Fibroblast of skin of right quadriceps (primary cell): ENCODE measurements at regions not wholly inside any gene's neighbourhood (a gene's known extent, or its start where the extent isn't known, plus 50 kb on each side); places are given as distances from the start of the nearest gene placed in this dataset.

Experiments
- DNase-seq: peaks from one replicate; pipeline ENCODE4 v3.0.0-alpha.2; 2013

DNA sequence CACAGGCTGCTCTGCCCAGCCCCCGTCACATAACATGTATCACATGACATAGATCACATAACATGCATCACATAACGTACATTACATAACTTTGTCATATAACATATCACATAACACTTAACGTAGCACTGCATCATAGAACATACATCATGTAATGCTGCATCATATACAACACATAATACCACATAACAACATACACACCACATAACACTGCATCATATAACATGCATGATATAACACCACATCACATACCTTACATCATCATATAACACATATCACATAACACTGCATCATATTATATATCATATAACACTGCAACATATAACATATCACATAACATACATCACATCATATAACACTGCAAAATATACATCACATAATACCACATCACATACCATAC, 83.8 kb downstream of the AXIN2 start:
- DNase-seq: no peak

DNA sequence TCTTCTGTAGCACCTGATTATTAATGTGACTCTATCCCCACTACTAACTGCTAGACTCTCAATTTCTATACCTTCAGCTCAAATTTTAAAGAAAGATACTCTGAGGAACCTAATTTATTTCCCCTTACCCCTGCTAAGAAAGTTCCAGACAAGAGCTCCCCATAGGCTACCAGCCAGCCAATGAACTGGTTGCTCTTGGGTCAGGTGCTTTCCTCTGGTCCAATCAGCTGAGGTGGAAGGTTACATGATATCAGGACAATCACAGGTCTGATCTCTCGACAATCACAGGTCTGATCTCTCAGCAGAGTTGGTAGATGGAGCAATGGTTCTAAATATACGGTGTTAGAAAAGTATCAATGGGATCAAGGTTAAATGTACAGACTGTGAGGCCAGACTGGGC, 86.8 kb downstream of the AXIN2 start:
- no peak for DNase-seq

DNA sequence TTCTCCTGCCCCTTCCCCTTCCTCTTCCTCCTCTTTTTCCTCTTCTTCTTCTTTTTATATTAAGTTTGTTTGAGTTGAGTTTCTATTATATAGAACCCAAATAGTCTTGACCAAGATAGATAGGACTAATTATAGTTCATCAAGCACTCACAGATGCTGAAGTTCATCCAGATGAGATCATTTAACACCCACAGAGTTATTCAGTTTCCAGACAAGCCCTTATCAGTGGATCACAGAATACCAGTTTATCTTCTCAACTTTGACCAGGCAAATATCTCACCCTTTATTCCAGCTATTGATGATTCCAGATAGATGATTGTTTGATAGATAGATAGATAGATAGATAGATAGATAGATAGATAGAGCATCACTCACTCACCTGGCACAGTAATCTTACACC, 87.5 kb downstream of the AXIN2 start:
- DNase-seq: no peak

DNA sequence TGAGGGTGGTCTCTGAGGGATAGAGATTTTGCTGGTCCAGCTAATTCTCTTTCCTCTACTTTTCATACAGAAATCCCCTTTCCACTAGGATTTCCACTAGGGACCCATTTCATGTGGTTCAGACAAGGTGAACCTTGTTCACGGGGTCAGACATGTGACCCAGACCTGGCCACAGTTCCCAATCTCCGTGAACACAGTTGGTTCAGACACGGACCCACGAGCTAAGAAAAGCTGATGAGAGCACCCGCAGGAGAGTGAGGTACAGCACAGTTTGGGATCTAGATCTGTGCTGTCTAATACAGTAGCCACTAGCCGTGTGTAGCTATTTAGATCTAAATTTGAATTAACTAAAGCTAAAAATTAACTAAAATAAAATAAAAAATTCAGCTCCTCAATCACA, 88.1 kb downstream of the AXIN2 start:
- no peak for DNase-seq

DNA sequence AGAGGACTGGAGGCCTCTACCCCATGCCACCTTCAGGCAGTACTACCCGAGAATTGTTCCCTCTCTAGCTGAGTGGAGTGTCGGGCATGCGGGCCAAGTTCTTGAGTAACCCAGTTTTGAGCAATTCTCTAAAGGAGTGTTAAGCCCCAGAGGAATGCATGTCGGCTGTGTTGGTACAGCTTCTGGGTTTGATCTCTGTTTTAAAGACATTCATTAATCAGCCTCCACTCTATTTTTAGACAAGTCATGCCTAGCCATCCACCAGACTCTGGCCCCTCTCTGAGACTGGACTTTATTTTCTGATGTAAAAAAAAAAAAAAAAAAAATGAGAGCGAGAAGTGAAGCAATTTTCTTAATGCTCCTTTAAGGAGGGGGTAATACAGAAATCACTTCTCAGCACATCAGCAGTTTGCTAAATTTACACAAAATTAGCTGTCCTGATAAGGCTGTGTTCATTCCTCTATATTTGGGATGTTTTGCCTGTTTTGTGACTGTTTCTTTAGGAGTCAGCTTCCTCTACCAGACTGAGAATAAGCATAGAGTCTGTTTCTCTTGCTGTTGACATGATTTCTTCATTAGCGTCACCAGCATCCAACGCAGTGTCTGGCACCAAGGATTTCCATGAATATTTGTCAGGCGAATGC, 88.7 kb downstream of the AXIN2 start:
- peak; percentile 42 for DNase-seq

DNA sequence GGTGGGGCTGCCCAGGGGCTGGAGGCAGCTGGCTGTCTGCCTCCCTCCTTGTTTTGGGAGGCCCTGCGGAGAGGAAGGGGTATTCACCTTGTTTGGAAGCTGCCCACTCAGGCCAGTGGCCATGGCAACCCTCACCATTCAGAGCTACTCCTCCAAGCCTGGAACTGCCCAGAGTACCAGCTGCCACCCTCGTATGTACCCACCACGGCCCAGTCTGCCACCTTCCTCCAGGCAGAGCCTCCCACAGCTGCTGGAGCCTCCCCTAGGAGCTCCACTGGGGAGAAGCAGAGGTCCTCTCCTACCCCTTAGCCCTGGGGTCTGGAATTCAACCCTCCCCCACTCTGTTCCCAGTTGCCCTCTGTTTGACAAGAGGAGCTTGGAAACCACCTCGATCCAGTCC, 90.7 kb downstream of the AXIN2 start:
- DNase-seq: no peak

DNA sequence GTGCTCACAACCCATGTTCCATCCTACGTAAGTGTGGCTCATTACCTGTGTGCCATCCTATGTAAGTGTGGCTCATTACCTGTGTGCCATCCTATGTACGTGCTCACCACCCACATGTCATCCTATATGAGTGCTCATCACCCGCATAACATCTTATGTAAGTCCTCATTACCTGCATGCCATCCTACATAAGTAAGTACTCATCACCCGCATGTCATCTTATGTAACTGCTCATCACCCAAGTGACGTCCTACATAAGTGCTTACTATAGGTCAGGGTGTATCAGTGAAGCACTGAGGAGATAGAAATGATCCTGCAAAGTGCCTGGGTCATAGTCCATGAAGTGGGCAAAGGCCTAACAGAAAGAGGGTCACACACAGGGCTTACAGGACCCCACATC, 93.1 kb downstream of the AXIN2 start:
- no peak for DNase-seq

DNA sequence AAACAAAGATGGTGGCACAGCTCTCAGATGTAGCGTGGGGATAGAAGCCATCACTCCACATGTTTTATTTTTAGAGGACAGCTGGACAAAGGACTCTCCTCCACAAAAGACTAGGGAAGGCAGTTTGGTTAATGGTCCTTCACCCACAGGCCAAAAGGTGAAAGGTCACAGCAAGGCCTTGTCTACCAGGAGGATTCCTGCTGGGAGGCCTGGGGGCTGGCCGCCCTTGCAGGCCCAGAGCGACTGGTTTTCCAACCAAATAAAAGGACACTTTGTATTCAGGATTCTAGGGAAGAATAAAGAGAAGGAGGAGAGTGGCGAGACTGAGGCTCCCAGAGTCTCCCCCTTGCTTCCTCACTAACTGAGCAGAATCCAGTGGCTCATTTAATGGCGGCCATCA, 94.3 kb downstream of the AXIN2 start:
- no peak for DNase-seq

DNA sequence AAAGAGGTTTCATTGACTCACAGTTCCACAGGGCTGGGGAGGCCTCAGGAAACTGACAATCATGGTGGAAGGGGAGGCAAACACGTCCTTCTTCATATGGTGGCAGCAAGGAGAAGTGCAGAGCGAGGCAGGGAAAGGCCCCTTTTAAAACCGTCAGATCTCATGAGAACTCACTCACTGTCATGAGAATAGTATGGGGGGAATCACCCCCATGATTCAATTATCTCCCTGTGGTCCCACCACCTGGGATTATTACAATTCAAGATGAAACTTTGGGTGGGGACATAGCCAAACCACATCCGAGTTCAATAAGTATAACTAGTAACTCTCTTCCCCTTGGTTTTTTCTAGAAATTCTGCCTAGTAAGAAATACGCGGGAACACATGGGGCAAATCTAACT, 94.9 kb downstream of the AXIN2 start:
- DNase-seq: no peak

DNA sequence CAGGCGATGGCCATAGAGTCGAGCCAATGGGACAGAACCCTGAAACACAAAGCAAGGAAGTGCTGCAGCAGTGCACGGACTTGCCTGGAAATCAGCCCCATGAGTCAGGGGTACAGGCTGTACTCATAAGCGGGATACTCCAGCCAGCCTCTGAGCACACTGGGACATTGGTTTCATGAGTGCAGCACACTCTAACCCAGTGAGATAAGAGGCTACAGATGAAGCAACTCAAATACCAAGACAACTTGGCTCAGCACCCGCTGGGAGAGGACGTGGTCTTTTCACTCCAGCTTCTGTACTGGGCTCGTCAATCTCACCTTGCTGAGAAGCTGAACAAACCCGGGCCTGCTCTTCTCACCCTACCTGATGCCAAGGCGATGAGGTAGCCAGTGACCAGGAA, 98.2 kb downstream of the AXIN2 start:
- no peak for DNase-seq

DNA sequence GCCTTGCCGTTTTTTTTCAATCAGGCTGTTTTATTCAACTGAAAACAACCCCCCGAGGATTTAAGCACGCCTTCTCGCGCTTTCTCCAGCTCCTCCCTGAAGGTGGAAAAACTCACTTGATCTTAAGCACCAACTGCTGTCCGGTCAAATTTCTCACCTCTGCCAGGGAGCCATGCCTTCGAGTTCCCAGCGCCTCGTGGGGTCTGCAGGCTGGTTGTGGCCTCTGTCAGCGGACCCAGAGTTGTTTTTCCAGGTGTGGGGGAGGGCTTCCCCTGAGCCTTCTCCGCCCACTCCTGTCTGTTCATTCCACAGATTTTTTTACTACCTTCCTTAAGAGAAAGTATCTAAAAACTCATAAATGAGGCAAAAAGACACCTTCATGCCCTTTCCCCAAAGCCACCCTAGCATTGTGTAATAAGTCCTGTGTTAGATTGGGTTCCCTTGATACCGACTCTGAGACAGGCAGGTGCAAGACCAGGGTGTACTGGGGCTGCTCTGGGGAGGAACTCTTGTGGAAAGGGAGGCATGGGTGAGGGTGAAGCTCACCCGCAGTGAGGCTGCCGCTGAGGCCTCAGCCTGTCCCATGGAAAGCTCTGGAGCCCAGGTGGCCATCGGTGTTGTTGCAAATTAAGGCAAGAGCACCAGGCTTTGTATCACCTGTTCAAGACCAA, 101.6 kb downstream of the AXIN2 start:
- DNase-seq: no peak

DNA sequence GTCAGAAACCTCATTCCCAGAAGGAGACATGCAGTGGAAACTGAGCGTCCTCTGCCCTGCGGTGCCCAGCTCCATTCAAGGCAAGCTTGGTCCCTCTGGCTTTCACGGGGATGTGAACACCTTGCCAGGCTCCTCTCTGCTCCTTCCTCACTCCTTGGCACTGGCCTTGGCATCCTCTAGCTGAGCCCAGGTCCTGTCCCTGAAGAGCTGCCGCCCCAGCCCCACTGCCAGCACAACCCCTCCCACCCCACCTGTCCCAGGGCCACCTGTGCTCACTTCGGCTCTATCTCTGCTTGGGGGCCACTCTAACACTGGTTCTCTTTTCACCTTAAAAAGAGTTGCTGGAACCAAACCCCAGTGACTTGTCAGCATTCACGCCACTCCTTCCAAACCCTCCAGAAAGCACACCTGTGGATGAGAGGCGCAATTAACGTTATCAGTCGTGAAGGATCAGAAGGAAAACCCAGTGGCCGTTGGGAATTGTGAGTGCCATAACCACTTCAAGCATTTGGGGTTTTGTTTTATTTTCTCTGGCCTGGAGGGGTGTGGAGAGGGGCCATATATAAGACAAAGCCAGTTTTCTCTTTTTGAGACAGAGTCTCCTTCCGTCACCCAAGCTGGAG, 103.7 kb downstream of the AXIN2 start:
- DNase-seq: no peak

DNA sequence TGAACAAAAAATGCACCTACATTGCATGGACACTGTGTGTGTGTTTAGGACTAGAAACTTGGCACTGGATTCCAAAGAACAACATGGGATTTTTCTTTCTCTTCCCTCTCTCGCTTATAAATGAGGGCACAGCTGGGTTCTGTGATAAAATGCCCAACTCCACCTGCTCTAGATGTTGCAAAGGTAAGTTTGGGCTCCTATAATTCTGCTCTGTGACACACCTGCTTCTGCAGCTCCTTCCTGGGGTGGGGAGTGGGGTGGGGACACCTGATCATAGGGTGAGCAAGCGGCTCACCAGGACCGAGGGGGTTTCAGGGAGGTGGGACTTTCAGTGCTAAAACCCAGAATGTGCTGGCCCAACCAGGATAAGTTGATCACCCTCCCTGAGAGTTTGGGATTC, 104.3 kb downstream of the AXIN2 start:
- no peak for DNase-seq

DNA sequence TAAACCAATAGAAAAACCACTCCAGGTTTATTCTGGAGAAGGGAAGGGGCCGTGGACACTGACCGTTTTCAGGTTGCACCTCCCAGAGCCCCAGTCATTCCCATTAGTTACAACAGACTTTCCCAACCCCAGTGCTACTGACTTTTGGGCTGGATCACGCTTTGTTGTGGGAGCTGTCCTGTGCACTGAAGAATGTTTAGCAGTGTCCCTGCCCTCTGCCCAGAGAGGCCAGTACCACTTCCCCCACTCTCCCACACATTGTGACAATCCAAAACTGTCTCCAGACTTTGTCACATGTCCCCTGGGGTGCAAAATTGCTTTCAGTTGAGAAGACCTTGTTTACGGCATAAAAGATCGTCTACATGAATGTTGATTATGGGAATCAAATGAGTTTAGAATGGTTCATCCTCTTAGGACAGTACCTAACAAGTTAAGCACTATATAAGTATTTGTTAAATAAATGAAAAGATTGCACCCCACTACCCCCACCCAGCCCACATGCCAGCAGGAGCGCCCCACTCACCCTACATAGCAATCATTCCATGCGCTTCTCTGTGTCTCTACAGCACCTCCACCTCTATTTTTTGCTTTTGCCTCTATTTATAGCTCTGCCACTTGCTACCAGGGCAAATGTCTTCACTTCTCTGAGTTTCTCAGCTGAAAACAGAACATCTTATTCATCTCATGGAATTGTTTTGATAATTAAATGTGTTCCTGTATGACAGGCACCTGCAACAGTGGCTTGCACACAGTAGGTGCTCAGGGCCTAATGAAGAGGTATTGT, 104.9 kb downstream of the AXIN2 start:
- DNase-seq: no peak

DNA sequence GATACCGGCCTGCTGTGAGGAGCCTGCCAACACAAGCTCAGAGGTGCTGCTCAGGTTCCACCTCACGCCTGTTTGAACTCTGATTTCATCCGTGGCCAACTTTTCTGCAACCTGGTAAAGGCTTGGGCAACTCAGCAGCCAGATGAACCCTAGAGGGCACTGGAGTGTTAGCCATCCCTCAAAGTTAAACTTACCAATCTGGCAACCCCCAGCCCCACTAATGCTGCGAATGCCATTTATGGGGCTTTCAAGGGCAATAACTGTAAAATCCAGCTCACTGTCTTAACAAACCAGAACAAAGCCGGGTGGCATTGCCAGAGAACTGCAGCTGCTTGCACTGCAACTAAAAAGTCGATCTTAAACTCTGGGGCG, 105.5 kb downstream of the AXIN2 start:
- peak; percentile 13 for DNase-seq

DNA sequence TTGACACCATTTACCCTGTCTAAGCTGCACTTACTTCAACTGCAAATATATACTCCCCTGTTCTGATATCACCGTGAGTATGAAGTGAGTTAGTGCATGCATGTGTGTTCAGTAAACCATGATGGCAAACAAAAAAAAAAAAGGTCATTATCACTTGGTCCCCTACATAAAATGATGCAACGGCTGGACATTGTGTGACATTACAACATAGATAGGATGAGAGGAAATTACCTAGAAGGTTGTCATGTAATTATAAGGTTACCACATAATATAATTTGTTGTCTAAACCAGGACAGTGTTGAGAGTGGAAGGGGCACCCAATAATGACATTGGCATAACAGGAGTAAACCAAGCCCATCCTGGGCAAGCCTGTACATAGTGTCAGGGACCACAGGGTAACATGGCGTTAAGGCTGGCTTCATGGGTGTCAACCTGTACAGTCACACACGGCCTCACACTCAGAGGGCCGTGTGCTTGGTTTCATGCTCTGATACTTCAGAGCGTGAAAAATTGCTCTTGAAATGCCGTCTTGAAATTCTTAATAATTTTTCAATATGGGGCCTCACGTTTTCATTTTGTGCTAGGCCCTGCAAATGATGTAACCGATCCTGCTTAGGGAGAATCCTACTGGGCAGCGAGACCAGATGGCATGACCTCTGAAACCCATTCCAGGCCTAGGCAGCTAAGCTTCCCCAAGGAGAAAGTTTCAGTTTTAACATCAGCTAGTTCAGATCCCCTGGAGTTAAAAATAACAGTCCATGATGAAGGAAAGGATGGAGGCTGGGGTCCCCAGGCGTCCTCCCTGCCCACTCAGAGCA, 106.1 kb downstream of the AXIN2 start:
- DNase-seq: no peak

DNA sequence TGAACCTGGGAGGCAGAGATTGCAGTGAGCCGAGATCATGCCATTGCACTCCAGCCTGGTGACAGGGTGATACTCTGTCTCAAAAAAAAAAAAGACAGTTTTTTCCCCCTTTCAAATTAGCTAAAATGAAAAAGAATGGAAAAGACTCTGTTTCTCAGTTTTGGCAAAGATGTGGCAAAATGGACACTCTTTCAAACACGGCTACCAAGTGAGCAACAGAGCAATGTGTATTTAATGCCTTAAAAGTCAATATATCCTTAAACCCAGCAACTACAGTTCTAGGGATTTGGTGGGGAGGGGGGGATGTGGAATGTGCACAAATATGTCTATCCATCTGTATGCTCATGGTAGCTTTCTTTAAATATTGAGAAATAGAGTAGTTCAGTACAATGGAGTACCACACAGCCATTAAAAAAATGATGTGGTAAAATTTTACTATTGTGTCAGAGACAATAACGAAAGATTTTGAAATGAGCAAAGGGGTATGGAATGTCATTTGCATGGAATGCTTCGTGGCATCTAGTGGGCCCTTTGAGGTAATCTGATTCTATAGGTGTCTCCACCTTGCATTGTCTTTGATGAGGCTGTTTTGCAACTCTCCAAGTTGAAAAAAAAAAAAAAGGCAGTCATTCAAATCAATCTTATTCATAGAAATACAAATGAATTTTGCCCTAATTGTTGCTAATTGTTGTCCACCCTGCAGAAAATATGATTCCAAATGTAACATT, 108.1 kb downstream of the AXIN2 start:
- no peak for DNase-seq

DNA sequence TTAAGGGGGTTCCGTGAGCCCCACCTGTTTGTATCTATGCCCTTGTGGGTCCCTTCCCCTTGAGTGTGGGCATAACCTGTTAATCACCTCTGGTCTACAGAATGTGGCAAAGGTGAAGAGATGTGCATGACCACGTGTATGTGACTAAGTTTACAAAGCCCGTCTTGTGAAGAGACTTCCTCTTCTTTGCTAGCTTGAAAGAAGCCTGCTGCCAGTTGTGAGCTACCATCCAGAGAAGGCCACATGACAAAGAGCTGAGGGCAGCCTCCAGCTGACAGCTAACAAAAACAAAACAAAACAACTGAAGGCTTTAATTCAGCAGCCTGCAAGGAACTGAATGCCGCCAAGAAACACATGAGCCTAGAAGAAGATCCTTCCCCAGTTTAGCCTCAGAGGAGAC, 112.0 kb downstream of the AXIN2 start:
- no peak for DNase-seq

DNA sequence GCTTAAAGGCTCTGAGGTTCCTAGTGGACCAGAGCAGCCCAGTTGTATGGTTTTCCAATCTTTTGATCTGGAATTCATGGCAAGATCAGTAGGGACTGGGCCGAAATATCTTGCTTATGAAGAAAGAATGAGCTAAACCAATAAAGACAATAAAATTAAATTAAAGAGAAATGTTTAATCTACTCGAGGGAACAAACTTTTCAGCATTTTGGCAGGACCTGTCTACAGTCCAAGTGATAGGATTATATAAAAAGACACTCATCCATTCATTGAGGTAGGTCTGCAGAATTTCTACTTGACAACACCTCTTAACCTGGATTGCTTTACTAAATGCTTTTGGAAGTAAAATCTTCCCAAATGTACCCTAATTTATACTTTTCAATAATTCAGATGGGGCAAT, 113.6 kb downstream of the AXIN2 start:
- DNase-seq: no peak

DNA sequence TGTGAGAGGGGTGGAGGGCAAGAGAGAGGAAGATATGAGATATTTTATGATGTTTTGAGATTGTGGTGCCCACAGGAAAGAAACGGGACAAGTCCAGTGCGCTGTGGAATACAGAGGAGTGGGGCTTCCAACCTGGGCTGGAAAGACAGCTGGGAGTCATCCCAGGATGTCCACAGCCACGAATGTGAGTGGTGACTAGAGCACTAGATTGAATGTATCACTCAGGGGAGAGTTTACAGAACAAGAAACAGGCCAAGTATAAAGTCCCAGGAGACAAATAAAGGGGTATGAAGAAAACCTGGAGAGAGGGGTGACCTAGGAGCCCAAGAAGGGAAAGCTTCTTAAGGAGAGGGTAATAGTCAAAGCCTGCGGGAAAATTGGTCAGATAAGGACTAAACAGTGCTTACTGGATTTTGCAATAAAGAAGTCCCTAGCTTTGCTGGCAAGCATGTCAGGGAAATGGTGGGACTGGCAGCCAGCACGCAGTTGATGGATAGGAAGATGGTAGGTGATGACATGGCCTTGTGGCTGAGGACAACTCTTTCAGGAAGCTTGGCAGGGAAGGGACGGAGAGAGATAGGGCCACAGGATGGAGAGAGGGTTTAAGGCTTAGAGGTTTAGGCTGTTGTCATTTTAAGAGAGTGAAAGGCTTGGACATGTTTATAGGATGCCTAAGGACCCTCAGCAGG, 114.5 kb downstream of the AXIN2 start:
- DNase-seq: no peak

DNA sequence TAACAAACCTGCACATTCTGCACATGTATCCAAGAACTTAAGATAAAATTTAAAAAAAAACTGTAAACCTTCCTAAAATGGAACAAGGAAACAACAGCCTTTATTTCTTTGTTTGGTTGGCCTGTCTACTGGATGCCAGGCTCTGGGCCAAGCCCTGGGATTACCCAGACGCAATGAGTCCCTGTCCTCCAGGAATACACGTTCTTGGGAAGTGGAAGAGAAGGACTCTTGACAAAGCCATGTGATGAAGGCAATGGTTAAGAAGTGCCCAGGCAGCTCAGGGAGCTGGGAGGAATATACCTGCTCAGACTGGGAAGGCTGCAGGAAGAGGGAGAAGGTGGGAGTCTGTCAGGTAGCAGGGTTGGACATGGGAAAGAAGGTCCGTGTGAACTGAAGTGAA, 115.4 kb downstream of the AXIN2 start:
- no peak for DNase-seq

DNA sequence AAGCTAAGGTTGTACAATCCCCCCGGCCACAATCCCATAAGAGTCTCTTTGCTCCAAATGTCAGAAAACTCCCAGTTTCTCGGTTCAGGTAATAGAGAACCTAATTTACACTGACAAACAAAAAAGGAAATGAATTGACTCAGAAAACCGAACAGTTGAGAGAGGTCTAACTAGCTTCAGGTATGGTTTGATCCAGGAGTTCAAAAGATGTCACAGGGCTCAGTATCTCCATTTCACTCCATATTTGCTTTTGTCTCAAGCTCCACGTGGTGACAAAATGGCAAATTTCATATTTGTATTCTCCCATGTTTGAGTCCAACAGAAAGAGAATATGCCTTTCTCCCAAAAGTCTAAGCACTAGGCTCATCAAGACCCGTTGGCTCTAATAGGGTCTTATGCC, 117.4 kb downstream of the AXIN2 start:
- no peak for DNase-seq
